ENCODE measurements at regions not wholly inside any gene's neighbourhood (a gene's known extent, or its start where the extent isn't known, plus 50 kb on each side); places are given as distances from the start of the nearest gene placed in this dataset.

DNA sequence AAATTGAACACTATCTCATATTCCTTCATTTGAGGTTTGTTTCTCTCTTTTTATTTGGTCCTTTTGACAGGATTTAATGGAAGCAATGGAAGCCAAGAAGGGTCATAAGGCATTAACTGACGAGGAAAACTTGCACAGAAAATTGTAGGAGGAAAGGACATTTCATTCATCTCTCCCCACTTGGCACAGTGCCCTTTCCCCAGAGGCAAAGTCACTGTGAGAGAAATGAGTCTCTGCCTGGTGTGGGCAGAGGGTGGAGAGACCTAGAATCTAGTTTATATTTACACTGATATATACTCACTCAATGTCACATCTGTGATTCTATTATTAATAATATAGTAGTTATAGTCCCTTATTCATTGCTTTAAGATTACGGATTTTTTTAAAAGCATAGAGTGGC, 324.6 kb upstream of the IL12A start:
- Histone ChIP-seq H3K4me3 (no peak overlapping the region), H3K9me3 (no peaks in the 10 kb centered on the region), H3K4me1 (peaks cover 0 to 3% of the 10 kb centered on the region in 2 donors), H3K27ac (no peak overlapping the region), H3K27me3 (no peaks in the 10 kb centered on the region), H3K36me3 (no peaks in the 10 kb centered on the region)
- TF ChIP-seq, protein P1, sequence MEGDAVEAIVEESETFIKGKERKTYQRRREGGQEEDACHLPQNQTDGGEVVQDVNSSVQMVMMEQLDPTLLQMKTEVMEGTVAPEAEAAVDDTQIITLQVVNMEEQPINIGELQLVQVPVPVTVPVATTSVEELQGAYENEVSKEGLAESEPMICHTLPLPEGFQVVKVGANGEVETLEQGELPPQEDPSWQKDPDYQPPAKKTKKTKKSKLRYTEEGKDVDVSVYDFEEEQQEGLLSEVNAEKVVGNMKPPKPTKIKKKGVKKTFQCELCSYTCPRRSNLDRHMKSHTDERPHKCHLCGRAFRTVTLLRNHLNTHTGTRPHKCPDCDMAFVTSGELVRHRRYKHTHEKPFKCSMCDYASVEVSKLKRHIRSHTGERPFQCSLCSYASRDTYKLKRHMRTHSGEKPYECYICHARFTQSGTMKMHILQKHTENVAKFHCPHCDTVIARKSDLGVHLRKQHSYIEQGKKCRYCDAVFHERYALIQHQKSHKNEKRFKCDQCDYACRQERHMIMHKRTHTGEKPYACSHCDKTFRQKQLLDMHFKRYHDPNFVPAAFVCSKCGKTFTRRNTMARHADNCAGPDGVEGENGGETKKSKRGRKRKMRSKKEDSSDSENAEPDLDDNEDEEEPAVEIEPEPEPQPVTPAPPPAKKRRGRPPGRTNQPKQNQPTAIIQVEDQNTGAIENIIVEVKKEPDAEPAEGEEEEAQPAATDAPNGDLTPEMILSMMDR (IDR thresholded peaks at IDR 0.05), result no peak
- intact Hi-C loops (cut with DNase I), result no loop called here
- no peak for DNase-seq (ENCODE audit: low spot score in 2 of 2)

DNA sequence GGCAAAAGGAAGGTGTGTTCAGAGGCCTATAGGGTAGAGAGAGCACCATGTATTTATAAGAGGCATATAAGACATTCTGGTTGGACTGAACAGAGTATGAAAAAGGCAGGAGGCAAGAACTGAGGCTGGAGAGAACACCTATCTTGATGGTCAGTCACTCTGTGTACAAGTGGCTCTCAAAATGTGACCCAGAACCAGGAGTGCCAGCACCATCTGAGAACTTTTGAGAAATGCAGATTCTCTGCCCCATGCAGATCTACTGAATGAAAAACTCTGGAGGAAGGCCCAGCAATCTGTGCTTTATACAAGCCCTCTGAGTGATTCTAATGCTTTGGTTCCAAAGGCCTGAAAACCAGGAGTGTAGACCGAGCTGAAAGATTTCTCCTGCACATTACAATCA, 324.0 kb upstream of the IL12A start:
- Histone ChIP-seq H3K4me1 (peaks cover 0 to 3% of the 10 kb centered on the region in 2 donors), H3K36me3 (no peaks in the 10 kb centered on the region), H3K27ac (no peak overlapping the region), H3K27me3 (no peaks in the 10 kb centered on the region), H3K9me3 (no peaks in the 10 kb centered on the region), H3K4me3 (no peak overlapping the region)
- intact Hi-C loops (cut with DNase I), result no loop called here
- no peak for DNase-seq (ENCODE audit: low spot score in 2 of 2)
- TF ChIP-seq, protein P1 (IDR thresholded peaks at IDR 0.05), result no peak

DNA sequence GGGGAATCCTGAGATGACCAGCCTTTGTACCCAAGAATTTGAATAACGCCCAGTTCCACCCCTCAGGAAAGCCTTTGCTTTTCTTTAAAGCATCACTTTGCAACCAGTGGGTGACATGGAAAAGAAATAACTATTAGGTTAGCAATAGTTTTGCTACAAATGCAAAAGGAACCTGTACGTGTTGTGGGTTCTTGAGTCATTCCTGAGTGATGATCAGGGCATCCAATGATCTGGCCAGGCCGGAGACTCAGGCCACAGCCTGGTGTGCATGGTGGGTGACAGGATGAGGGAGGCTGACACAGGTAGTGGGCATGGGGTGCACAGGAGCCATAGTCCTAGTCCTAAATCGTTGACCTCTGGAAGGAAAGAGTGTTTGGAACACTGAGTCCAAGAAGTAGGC, 321.4 kb upstream of the IL12A start:
- H3K4me3 ChIP-seq, result no peak overlapping the region
- no peak overlapping the region for H3K27ac ChIP-seq
- H3K36me3 ChIP-seq, result no peaks in the 10 kb centered on the region
- TF ChIP-seq, protein P1 (IDR thresholded peaks at IDR 0.05), result no peak
- intact Hi-C loops (cut with DNase I), result no loop called here
- H3K4me1 ChIP-seq, result peaks cover 0 to 3% of the 10 kb centered on the region in 2 donors
- H3K9me3 ChIP-seq, result no peaks in the 10 kb centered on the region
- DNase-seq (ENCODE audit: low spot score in 2 of 2), result no peak
- H3K27me3 ChIP-seq, result no peaks in the 10 kb centered on the region

DNA sequence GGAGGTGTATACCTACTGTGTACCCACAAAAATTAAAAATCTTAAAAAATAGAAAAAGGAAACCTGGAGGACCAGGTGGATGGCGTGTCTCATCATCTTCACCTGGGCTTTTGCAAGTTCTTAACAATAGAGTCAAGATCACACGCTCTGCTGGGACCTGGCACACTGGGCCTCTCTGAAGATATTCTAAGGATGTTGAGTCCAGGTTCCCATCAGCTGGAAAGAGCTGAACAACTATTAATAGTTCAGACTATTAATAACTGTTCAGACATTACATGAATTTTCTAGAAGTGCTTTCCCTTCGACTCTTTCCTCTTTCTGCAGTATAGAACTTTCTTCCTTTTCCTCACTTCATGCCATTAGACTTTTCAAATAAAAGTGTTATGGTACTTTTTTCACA, 320.2 kb upstream of the IL12A start:
- H3K4me1 ChIP-seq, result peaks cover 0 to 3% of the 10 kb centered on the region in 2 donors
- H3K4me3 ChIP-seq, result no peak overlapping the region
- TF ChIP-seq, protein P1 (IDR thresholded peaks at IDR 0.05), result no peak
- H3K9me3 ChIP-seq, result no peaks in the 10 kb centered on the region
- intact Hi-C loops (cut with DNase I), result no loop called here
- no peaks in the 10 kb centered on the region for H3K27me3 ChIP-seq
- no peaks in the 10 kb centered on the region for H3K36me3 ChIP-seq
- no peak for DNase-seq (ENCODE audit: low spot score in 2 of 2)
- no peak overlapping the region for H3K27ac ChIP-seq

DNA sequence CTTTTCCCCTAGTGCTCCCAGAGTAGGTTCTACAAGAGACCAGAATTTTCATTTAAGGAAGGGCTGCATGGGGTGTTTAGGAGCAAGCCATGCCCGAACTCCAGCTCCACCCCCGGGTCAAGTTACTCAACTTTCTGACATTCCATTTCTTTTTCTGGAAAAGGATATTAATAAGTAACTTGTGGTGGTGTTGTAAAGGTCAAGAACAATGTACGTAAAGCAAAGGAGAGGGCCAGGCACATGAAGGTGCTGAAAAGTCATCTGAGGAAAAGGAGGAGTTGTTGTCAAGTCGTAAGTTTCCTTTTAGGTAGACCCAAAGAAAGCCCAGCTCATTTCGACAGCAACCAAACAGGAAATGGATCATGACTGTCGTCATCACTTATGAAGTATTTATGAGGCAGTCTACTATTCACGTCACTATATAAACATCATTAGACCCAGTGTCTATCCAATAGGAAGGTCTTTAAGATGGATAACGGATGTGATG, 319.6 kb upstream of the IL12A start:
- Histone ChIP-seq H3K36me3 (no peaks in the 10 kb centered on the region), H3K27ac (no peak overlapping the region), H3K4me3 (no peak overlapping the region), H3K9me3 (no peaks in the 10 kb centered on the region), H3K27me3 (no peaks in the 10 kb centered on the region), H3K4me1 (peaks cover 0 to 3% of the 10 kb centered on the region in 2 donors)
- DNase-seq (ENCODE audit: low spot score in 2 of 2), result no peak
- intact Hi-C loops (cut with DNase I), result no loop called here
- TF ChIP-seq, protein P1 (IDR thresholded peaks at IDR 0.05), result no peak

DNA sequence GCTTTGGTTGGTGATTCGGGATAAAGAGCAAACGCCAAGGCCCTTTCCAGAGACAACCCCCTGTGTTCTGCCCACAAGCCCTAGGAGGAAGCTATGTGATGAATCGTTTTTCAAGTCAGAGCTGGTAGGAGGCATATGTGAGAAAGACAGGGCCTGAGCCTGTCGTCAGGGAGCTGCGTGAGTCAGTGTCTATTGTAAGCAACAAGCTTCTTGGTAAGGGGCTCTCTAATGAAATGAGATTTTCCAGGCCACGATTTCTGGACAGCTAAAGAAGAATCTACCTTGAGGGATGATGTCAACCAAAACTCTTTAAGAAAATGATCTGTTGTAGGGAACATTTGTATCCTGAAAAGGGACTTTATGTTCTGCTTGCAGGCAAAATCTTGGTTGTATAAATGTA, 318.9 kb upstream of the IL12A start:
- H3K4me1 ChIP-seq, result peaks cover 0 to 3% of the 10 kb centered on the region in 2 donors
- TF ChIP-seq, protein P1 (IDR thresholded peaks at IDR 0.05), result no peak
- H3K9me3 ChIP-seq, result no peaks in the 10 kb centered on the region
- DNase-seq (ENCODE audit: low spot score in 2 of 2), result no peak
- no peaks in the 10 kb centered on the region for H3K27me3 ChIP-seq
- intact Hi-C loops (cut with DNase I), result no loop called here
- H3K27ac ChIP-seq, result no peak overlapping the region
- H3K4me3 ChIP-seq, result no peak overlapping the region
- H3K36me3 ChIP-seq, result no peaks in the 10 kb centered on the region
